RWPE1 (cell line): ENCODE measurements at regions not wholly inside any gene's neighbourhood (a gene's known extent, or its start where the extent isn't known, plus 50 kb on each side); places are given as distances from the start of the nearest gene placed in this dataset.

Experiments
- CTCF ChIA-PET: fragments of 350-600 bp; sonication (Branson Sonifier 250); formaldehyde crosslinking; extraction: SDS; loops from one replicate; lab custom pipeline; 2021; lab: Yijun Ruan, JAX
- POLR2A ChIA-PET: fragments of 400-600 bp; formaldehyde crosslinking; extraction: SDS; loops from one replicate; lab custom pipeline; 2020; ENCODE audit warnings: antibody characterized with exemption; ENCODE audit not compliant: low non-redundant PET; lab: Yijun Ruan, JAX
- DNase-seq: peaks from one replicate; pipeline ENCODE4 v3.0.0; 2012; ENCODE audit warnings: low spot score
- H3K27ac ChIP-seq: fragments of 450-650 bp; 2 replicates; pipeline ENCODE4 v1.5.1; 2017
- CTCF ChIP-seq: fragments of 450-650 bp; conservative IDR thresholded peaks from 2 replicates; pipeline ENCODE4 v1.5.1; 2017; ENCODE audit warnings: low read depth, mild to moderate bottlenecking

- CTCF ChIA-PET = interaction anchor here (0.6 kb wide), 1 partner anchor 1505 kb away, joined by 3 read pairs; no protein-coding TSS in a partner anchor
- no peak for TF ChIP-seq CTCF
- POLR2A ChIA-PET = no interaction called here
- no peak overlapping the region for H3K27ac ChIP-seq
- no peak for DNase-seq
Observed at GRCh38 chr9:89655990-89656657, 51.3 kb downstream of the GADD45G start.

- no peak overlapping the region for H3K27ac ChIP-seq
- TF ChIP-seq CTCF = no peak
- ChIA-PET CTCF (no interaction called here), POLR2A (no interaction called here)
- DNase-seq = no peak
Observed at GRCh38 chr9:89657295-89657694, 52.5 kb downstream of the GADD45G start.

- ChIA-PET CTCF (no interaction called here), POLR2A (no interaction called here)
- H3K27ac ChIP-seq = no peak overlapping the region
- no peak for DNase-seq
- TF ChIP-seq CTCF = no peak
Observed at GRCh38 chr9:89657765-89658164, 53.0 kb downstream of the GADD45G start.

- H3K27ac ChIP-seq = no peak overlapping the region
- DNase-seq = no peak
- TF ChIP-seq CTCF = no peak
- CTCF ChIA-PET = no interaction called here
- POLR2A ChIA-PET = no interaction called here
Observed at GRCh38 chr9:89658401-89658800, 53.6 kb downstream of the GADD45G start.

- no peak overlapping the region for H3K27ac ChIP-seq
- ChIA-PET CTCF (no interaction called here), POLR2A (no interaction called here)
- DNase-seq = no peak
- no peak for TF ChIP-seq CTCF
Observed at GRCh38 chr9:89658931-89659330, 54.1 kb downstream of the GADD45G start.

- no peak overlapping the region for H3K27ac ChIP-seq
- CTCF ChIA-PET = interaction anchor here (0.6 to 0.7 kb wide), 2 partner anchors 87 to 256 kb away, joined by 3 read pairs; no protein-coding TSS in a partner anchor
- POLR2A ChIA-PET = no interaction called here
- DNase-seq = no peak
- TF ChIP-seq CTCF = no peak
Observed at GRCh38 chr9:89659473-89659872, 54.7 kb downstream of the GADD45G start.
